MM.1S (cell line): ENCODE measurements at regions not wholly inside any gene's neighbourhood (a gene's known extent, or its start where the extent isn't known, plus 50 kb on each side); places are given as distances from the start of the nearest gene placed in this dataset.

Experiments
- DNase-seq: peaks from one replicate; pipeline ENCODE4 v3.0.0-alpha.2; 2015
- H2AFZ ChIP-seq: fragments of 300-600 bp; sonication (generic); 2 replicates; pipeline ENCODE4 v1.6.0; 2016; ENCODE audit warnings: antibody characterized with exemption, low read length
- H3F3A ChIP-seq: fragments of 300-600 bp; sonication (generic); 2 replicates; pipeline ENCODE4 v1.6.1; 2016; ENCODE audit warnings: mild to moderate bottlenecking, antibody characterized with exemption, low read length, moderate library complexity, mixed read lengths; ENCODE audit not compliant: insufficient read depth
- H3K27ac ChIP-seq: fragments of 300-600 bp; sonication (generic); 2 replicates; pipeline ENCODE4 v1.5.1; 2016; ENCODE audit warnings: mild to moderate bottlenecking, low read length
- H3K27me3 ChIP-seq: fragments of 300-600 bp; sonication (generic); replicated peaks from 2 replicates; pipeline ENCODE4 v1.6.0; 2016; ENCODE audit warnings: low read length; ENCODE audit not compliant: insufficient read depth
- H3K36me3 ChIP-seq: fragments of 300-600 bp; sonication (generic); replicated peaks from 2 replicates; pipeline ENCODE4 v1.6.1; 2016; ENCODE audit warnings: mild to moderate bottlenecking, low read length, mixed read lengths; ENCODE audit not compliant: insufficient read depth
- H3K4me1 ChIP-seq: fragments of 300-600 bp; sonication (generic); 2 replicates; pipeline ENCODE4 v1.6.1; 2016; ENCODE audit warnings: low read length, mixed read lengths
- H3K4me2 ChIP-seq: fragments of 300-600 bp; sonication (generic); 2 replicates; pipeline ENCODE4 v1.6.0; 2016; ENCODE audit warnings: low read depth, low read length
- H3K4me3 ChIP-seq: fragments of 300-600 bp; sonication (generic); 2 replicates; pipeline ENCODE4 v1.5.1; 2016; ENCODE audit warnings: low read length, mixed read lengths
- H3K79me2 ChIP-seq: fragments of 300-600 bp; sonication (generic); 2 replicates; pipeline ENCODE4 v1.6.1; 2016; ENCODE audit warnings: mixed run types, low read length, mixed read lengths
- H3K9ac ChIP-seq: fragments of 300-600 bp; sonication (generic); 2 replicates; pipeline ENCODE4 v1.6.1; 2016; ENCODE audit warnings: low read length, mixed read lengths
- H3K9me2 ChIP-seq: fragments of 300-600 bp; sonication (generic); replicated peaks from 2 replicates; pipeline ENCODE4 v1.6.1; 2016; ENCODE audit warnings: mild to moderate bottlenecking, low read length, mixed read lengths; ENCODE audit not compliant: insufficient read depth
- H3K9me3 ChIP-seq: fragments of 300-600 bp; sonication (generic); replicated peaks from 2 replicates; pipeline ENCODE4 v1.6.1; 2016; ENCODE audit warnings: mild to moderate bottlenecking, low read length, mixed read lengths; ENCODE audit not compliant: insufficient read depth
- H4K20me1 ChIP-seq: fragments of 300-600 bp; sonication (generic); 2 replicates; pipeline ENCODE4 v1.6.1; 2016; ENCODE audit warnings: mild to moderate bottlenecking, low read length, moderate library complexity, mixed read lengths; ENCODE audit not compliant: insufficient read depth
- EZH2 ChIP-seq: fragments of 300-600 bp; sonication (generic); optimal IDR thresholded peaks from 2 replicates; pipeline ENCODE3; 2017; ENCODE audit warnings: low read depth, mild to moderate bottlenecking, antibody characterized with exemption, low read length, mixed read lengths
- EZH2phosphoT487 ChIP-seq: fragments of 300-600 bp; sonication (generic); IDR thresholded peaks from 2 replicates; pipeline ENCODE4 v1.6.1; 2018; ENCODE audit warnings: antibody characterized with exemption, low read length
- TF ChIP-seq, protein P1 (sequence below): fragments of 300-600 bp; sonication (generic); IDR thresholded peaks from 2 replicates; pipeline ENCODE4 v1.5.1; 2016; ENCODE audit warnings: antibody characterized with exemption, low read length, mixed read lengths

DNA sequence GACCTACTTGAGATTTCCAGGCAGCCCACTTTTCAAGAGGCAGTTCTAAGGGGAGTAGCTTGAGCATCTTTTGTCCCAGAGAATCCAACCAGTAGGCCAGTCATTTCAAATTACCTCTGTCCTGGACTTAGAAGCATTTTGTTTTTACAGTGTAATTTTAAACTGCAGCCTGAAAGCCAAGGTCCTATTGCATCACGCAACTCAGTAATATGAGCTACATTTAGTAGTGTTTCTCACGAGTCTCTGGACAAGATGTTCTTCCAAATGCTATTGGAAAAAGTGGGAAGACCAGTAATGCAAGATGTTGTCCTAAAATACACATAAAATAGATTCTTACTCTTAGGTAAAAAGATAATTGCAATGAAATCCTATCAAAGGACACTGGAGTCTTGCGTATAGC is 182.5 kb upstream of the ARX start:
- no peaks in the 10 kb centered on the region for H3K79me2 ChIP-seq
- H3K27me3 ChIP-seq: no peaks in the 10 kb centered on the region
- H3K4me3 ChIP-seq: no peak overlapping the region
- H3K9ac ChIP-seq: no peak overlapping the region
- H3F3A ChIP-seq: no peaks in the 10 kb centered on the region
- no peaks in the 10 kb centered on the region for H3K9me2 ChIP-seq
- no peaks in the 10 kb centered on the region for H4K20me1 ChIP-seq
- DNase-seq: no peak
- no peaks in the 10 kb centered on the region for H3K36me3 ChIP-seq
- TF ChIP-seq, protein P1, sequence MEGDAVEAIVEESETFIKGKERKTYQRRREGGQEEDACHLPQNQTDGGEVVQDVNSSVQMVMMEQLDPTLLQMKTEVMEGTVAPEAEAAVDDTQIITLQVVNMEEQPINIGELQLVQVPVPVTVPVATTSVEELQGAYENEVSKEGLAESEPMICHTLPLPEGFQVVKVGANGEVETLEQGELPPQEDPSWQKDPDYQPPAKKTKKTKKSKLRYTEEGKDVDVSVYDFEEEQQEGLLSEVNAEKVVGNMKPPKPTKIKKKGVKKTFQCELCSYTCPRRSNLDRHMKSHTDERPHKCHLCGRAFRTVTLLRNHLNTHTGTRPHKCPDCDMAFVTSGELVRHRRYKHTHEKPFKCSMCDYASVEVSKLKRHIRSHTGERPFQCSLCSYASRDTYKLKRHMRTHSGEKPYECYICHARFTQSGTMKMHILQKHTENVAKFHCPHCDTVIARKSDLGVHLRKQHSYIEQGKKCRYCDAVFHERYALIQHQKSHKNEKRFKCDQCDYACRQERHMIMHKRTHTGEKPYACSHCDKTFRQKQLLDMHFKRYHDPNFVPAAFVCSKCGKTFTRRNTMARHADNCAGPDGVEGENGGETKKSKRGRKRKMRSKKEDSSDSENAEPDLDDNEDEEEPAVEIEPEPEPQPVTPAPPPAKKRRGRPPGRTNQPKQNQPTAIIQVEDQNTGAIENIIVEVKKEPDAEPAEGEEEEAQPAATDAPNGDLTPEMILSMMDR: no peak
- no peak for TF ChIP-seq EZH2phosphoT487
- no peak for TF ChIP-seq EZH2
- H2AFZ ChIP-seq: no peak overlapping the region
- no peak overlapping the region for H3K27ac ChIP-seq
- no peaks in the 10 kb centered on the region for H3K4me1 ChIP-seq
- no peaks in the 10 kb centered on the region for H3K9me3 ChIP-seq
- no peak overlapping the region for H3K4me2 ChIP-seq

DNA sequence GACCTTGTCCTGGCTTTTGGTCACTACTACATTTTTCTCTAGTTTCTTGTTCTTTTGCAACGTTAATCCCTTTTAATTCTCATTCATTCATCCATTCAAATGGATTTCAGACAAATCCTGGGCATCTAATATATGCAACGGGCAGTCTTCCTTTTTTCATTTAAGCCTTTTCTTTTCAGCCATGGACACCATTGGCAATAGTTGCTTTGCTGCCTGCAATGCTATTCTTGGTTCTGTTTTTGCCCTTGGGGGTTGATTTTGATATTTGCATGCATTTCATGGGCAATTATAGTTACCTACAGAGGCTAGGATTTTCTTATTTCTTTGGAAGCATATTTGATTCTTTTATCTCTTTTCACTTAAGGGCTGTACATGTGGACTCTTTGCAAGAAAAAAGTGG is 180.5 kb upstream of the ARX start:
- Histone ChIP-seq H3K27me3 (no peaks in the 10 kb centered on the region), H4K20me1 (no peaks in the 10 kb centered on the region), H3K9ac (no peak overlapping the region), H3K27ac (no peak overlapping the region), H3K9me2 (no peaks in the 10 kb centered on the region), H3K79me2 (no peaks in the 10 kb centered on the region), H3F3A (no peaks in the 10 kb centered on the region), H3K4me2 (no peak overlapping the region), H2AFZ (no peak overlapping the region), H3K4me3 (no peak overlapping the region), H3K4me1 (no peaks in the 10 kb centered on the region), H3K9me3 (no peaks in the 10 kb centered on the region), H3K36me3 (no peaks in the 10 kb centered on the region)
- no peak for DNase-seq
- no peak for TF ChIP-seq EZH2
- no peak for TF ChIP-seq EZH2phosphoT487
- TF ChIP-seq, protein P1: no peak

DNA sequence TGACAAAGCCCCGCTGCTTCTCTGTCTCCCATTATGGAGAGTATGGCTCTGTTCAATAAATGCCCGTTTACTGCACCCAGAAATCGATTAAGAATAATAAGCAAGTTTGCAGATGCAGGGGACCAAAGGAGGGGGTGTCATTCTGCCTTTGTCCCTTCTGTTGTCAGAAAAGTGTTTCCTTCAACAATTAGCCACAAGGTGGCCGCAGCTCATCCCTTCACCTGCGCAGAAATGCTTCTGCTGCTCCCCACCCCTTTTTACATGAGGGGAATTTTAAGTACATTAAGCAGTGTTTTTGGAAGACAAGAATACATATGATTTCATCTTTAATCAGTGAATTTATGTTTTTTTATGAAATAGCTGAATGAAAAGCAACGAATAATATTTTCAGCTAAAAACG is 175.6 kb upstream of the ARX start:
- Histone ChIP-seq H2AFZ (no peak overlapping the region), H3K4me1 (no peaks in the 10 kb centered on the region), H3K27me3 (no peaks in the 10 kb centered on the region), H3K27ac (no peak overlapping the region), H3K4me2 (no peak overlapping the region), H3F3A (no peaks in the 10 kb centered on the region), H3K9me3 (no peaks in the 10 kb centered on the region), H3K79me2 (no peaks in the 10 kb centered on the region), H3K9me2 (no peaks in the 10 kb centered on the region), H3K4me3 (no peak overlapping the region), H3K9ac (no peak overlapping the region), H4K20me1 (no peaks in the 10 kb centered on the region), H3K36me3 (no peaks in the 10 kb centered on the region)
- TF ChIP-seq EZH2phosphoT487 (no peak), EZH2 (no peak)
- TF ChIP-seq, protein P1: no peak
- DNase-seq: no peak
